Smooth muscle cell (in vitro differentiated cells): ENCODE measurements at regions not wholly inside any gene's neighbourhood (a gene's known extent, or its start where the extent isn't known, plus 50 kb on each side); places are given as distances from the start of the nearest gene placed in this dataset.
"Not testable (repeated sequence)": the region's sequence is repeated elsewhere in the genome, so short reads cannot be mapped to it uniquely, and the experiment has no call there.

Source experiments
- DNase-seq: peaks from one replicate; lab custom pipeline; 2025; ENCODE audit not compliant: unreplicated experiment; lab: John Stamatoyannopoulos, UW
- H2AFZ ChIP-seq: fragments of 200-600 bp; sonication (generic); 2 replicates; pipeline ENCODE4 v1.6.0; 2016; ENCODE audit warnings: antibody characterized with exemption, low read depth, mild to moderate bottlenecking
- H3F3A ChIP-seq: fragments of 200-600 bp; sonication (generic); 2 replicates; pipeline ENCODE4 v1.6.0; 2017; ENCODE audit warnings: antibody characterized with exemption, low read depth
- H3K27ac ChIP-seq: fragments of 200-600 bp; sonication (generic); 2 replicates; pipeline ENCODE4 v1.5.1; 2016; ENCODE audit warnings: low read depth, mild to moderate bottlenecking
- H3K27me3 ChIP-seq: fragments of 200-600 bp; sonication (generic); 2 replicates; pipeline ENCODE4 v1.6.1; 2016; ENCODE audit warnings: low read depth, mild to moderate bottlenecking
- H3K36me3 ChIP-seq: fragments of 200-600 bp; sonication (generic); 2 replicates; pipeline ENCODE4 v1.5.1; 2016; ENCODE audit warnings: low read depth
- H3K4me1 ChIP-seq: fragments of 200-600 bp; sonication (generic); 2 replicates; pipeline ENCODE4 v1.5.1; 2016; ENCODE audit warnings: low read depth
- H3K4me2 ChIP-seq: fragments of 200-600 bp; sonication (generic); 2 replicates; pipeline ENCODE4 v1.6.0; 2016; ENCODE audit warnings: mild to moderate bottlenecking
- H3K4me3 ChIP-seq: fragments of 200-600 bp; sonication (generic); 2 replicates; pipeline ENCODE4 v1.5.1; 2016; ENCODE audit warnings: mild to moderate bottlenecking
- H3K79me2 ChIP-seq: fragments of 200-600 bp; sonication (generic); 2 replicates; pipeline ENCODE4 v1.6.0; 2016; ENCODE audit warnings: low read depth, mild to moderate bottlenecking
- H3K9ac ChIP-seq: fragments of 200-600 bp; sonication (generic); 2 replicates; pipeline ENCODE4 v1.6.0; 2016; ENCODE audit warnings: low read depth
- H3K9me3 ChIP-seq: fragments of 200-600 bp; sonication (generic); replicated peaks from 2 replicates; pipeline ENCODE4 v1.5.1; 2016; ENCODE audit warnings: low read depth
- H4K20me1 ChIP-seq: fragments of 200-600 bp; sonication (generic); 2 replicates; pipeline ENCODE4 v1.6.0; 2016; ENCODE audit warnings: low read depth
- WGBS: methylation state at CpG from one replicate; pipeline ENCODE4 v1.1.7; 2016; ENCODE audit warnings: low lambda C conversion rate; 5-methylcytosine and 5-hydroxymethylcytosine counted together
- TF ChIP-seq, protein P1 (sequence below): fragments of 200-600 bp; sonication (generic); IDR thresholded peaks from 2 replicates; pipeline ENCODE4 v1.5.1; 2017; ENCODE audit warnings: borderline replicate concordance, mild to moderate bottlenecking, antibody characterized with exemption; ENCODE audit not compliant: insufficient read depth, poor library complexity, severe bottlenecking

DNA sequence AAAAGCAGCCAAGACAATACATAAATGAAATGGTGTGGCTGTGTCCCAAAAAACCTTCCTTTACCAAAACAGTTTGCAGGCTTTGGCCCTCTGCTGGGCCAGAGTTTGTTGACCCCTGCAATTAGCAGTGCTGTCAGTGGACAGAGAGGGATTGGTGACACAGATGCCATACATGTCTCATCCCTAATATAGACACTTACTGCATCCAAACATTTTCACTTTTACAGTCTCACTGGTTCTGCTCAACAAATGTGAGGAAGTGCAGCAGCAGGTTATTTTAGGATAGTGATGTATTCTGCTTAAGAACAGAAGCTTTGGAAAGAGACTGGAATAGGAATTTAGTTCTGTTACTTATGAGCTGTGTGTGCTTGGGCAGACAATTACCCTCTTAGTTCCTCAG, 462.8 kb upstream of the LRRC7 start:
- H3K4me3 ChIP-seq, result no peak overlapping the region
- no peak overlapping the region for H3K27ac ChIP-seq
- H3K4me1 ChIP-seq, result no peaks in the 10 kb centered on the region
- no peak overlapping the region for H2AFZ ChIP-seq
- H3K4me2 ChIP-seq, result no peak overlapping the region
- H3K27me3 ChIP-seq, result no peaks in the 10 kb centered on the region
- no peaks in the 10 kb centered on the region for H3F3A ChIP-seq
- no peaks in the 10 kb centered on the region for H3K36me3 ChIP-seq
- no peak for DNase-seq
- TF ChIP-seq, protein P1, sequence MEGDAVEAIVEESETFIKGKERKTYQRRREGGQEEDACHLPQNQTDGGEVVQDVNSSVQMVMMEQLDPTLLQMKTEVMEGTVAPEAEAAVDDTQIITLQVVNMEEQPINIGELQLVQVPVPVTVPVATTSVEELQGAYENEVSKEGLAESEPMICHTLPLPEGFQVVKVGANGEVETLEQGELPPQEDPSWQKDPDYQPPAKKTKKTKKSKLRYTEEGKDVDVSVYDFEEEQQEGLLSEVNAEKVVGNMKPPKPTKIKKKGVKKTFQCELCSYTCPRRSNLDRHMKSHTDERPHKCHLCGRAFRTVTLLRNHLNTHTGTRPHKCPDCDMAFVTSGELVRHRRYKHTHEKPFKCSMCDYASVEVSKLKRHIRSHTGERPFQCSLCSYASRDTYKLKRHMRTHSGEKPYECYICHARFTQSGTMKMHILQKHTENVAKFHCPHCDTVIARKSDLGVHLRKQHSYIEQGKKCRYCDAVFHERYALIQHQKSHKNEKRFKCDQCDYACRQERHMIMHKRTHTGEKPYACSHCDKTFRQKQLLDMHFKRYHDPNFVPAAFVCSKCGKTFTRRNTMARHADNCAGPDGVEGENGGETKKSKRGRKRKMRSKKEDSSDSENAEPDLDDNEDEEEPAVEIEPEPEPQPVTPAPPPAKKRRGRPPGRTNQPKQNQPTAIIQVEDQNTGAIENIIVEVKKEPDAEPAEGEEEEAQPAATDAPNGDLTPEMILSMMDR, result no peak
- no peaks in the 10 kb centered on the region for H4K20me1 ChIP-seq
- no peak overlapping the region for H3K9ac ChIP-seq
- H3K9me3 ChIP-seq, result no peaks in the 10 kb centered on the region
- no peaks in the 10 kb centered on the region for H3K79me2 ChIP-seq

DNA sequence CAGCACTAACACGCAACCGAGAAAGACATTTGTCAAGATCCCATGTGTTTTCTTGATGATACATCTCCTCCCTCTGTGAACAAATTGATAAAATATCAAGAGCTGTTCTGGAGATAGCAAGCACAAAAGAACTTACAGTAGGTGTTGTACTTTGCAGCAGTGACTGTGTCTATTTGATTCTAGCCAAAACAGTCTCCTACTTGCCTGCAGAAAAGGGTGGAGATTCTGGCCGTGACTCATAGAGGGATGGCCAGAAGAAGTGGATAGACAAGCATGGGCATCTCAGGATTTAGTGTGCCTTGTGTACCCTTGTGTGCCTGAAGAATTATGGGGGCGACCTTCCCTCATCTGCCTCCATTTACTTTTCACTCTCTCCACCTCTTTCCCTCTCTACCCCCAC, 458.4 kb upstream of the LRRC7 start:
- WGBS, result 94% methylated on average over 4 of the region's 4 CpGs
- TF ChIP-seq, protein P1, result no peak

DNA sequence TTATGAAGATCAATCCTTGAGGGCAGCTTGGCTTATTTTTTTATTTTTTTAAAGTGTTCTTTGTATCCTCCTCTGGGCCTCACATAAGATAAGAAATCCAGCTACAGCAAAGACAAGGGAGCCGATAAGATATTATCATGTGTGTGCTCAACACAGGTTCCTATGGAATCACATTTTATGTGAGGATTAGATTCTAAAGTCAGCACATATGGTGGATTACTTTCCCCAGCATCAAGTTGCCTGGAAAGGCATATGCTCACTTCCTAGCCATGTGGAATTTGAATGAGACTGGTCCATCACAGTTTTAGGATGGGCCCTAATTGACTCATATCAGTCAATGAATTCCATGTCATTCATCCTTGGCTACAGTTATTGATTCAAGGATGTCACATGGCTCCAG, 456.9 kb upstream of the LRRC7 start:
- Histone ChIP-seq H2AFZ (no peak overlapping the region), H3K9ac (no peak overlapping the region), H3K27ac (no peak overlapping the region), H3K4me1 (no peaks in the 10 kb centered on the region), H3K27me3 (no peaks in the 10 kb centered on the region), H3K36me3 (no peaks in the 10 kb centered on the region), H4K20me1 (no peaks in the 10 kb centered on the region), H3K4me2 (no peak overlapping the region), H3K9me3 (no peaks in the 10 kb centered on the region), H3K79me2 (no peaks in the 10 kb centered on the region), H3K4me3 (no peak overlapping the region), H3F3A (no peaks in the 10 kb centered on the region)
- 35% methylated on average over 1 of the region's 1 CpG for WGBS
- TF ChIP-seq, protein P1, result no peak
- DNase-seq, result no peak

More for the DNA sequence above, 458.4 kb upstream of the LRRC7 start:
- no peaks in the 10 kb centered on the region for H3K27me3 ChIP-seq
- H3F3A ChIP-seq, result no peaks in the 10 kb centered on the region
- H3K36me3 ChIP-seq, result no peaks in the 10 kb centered on the region
- H3K4me3 ChIP-seq, result no peak overlapping the region
- no peaks in the 10 kb centered on the region for H3K79me2 ChIP-seq
- no peak overlapping the region for H3K27ac ChIP-seq
- H3K9ac ChIP-seq, result no peak overlapping the region
- no peaks in the 10 kb centered on the region for H3K9me3 ChIP-seq
- no peak overlapping the region for H3K4me2 ChIP-seq
- DNase-seq, result no peak
- H2AFZ ChIP-seq, result no peak overlapping the region
- no peaks in the 10 kb centered on the region for H3K4me1 ChIP-seq
- H4K20me1 ChIP-seq, result no peaks in the 10 kb centered on the region

DNA sequence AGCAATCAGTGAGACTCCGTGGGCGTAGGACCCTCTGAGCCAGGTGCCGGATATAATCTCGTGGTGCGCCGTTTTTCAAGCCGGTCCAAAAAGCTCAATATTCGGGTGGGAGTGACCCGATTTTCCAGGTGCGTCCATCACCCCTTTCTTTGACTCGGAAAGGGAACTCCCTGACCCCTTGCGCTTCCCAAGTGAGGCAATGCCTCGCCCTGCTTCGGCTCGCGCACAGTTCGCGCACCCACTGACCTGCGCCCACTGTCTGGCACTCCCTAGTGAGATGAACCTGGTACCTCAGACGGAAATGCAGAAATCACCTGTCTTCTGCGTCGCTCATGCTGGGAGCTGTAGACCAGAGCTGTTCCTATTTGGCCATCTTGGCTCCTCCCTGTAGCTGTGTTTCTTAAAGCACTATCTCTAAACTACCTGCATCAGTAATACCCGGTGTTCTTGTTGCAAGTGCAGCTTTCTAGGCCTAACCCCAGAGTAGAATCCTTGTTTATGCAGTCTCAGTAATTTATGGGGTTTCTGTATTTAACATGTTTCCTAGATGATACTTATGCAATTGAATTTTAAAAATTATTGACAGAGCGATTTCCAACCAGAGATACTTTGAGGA, 447.5 kb upstream of the LRRC7 start:
- WGBS, result 69% methylated on average over 24 of the region's 24 CpGs
- not testable (repeated sequence) for H3K36me3 ChIP-seq

More for the DNA sequence above, 447.5 kb upstream of the LRRC7 start:
- H3F3A ChIP-seq, H3K4me1 ChIP-seq, H3K27ac ChIP-seq, DNase-seq, H3K4me3 ChIP-seq, H3K27me3 ChIP-seq, H3K4me2 ChIP-seq, H3K9me3 ChIP-seq, H4K20me1 ChIP-seq, H3K79me2 ChIP-seq, H2AFZ ChIP-seq, H3K9ac ChIP-seq: not testable (repeated sequence)
